ENCODE measurements at regions not wholly inside any gene's neighbourhood (a gene's known extent, or its start where the extent isn't known, plus 50 kb on each side); places are given as distances from the start of the nearest gene placed in this dataset.

DNA sequence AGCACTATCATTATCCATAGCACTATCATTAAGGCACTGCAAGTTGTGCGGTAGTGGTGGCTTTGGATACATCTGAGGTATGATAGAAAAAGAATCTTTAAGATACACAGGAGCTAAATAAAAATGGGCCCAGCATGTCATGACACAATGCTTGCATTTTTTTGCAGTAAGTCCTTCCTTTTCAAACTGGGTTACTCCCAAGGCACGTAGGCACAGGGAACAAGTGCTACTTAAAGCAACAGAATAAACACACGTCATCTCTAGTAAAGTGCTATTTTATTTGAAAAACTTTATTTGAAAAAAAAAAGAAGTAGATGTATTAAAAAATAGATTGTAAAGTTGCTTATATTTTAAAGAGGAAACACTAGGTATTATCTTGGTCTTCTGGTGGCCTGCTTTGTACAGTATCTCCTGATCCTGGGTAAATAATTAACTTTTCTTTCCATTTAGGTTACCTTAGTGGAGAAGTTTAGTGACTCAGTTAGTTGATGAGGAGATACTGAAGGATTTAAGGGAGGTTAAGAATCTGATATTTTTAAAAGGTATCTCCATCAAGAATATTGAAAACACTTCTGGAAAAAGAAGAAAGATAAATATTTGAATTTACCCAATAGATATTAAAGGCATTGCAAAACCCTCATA lies 129.6 kb downstream of the EDN1 start:
- Mint-ChIP-seq H3K4me1 (ENCODE audit: low read depth, unreplicated experiment) (peaks cover 15% of the 10 kb centered on the region), H3K36me3 (ENCODE audit: insufficient read depth, unreplicated experiment) (no peaks in the 10 kb centered on the region), H3K4me3 (ENCODE audit: low read depth, unreplicated experiment) (no peak overlapping the region), H3K27ac (ENCODE audit: unreplicated experiment) (no peak overlapping the region), H3K9me3 (ENCODE audit: low read depth, unreplicated experiment) (no peaks in the 10 kb centered on the region), H3K27me3 (ENCODE audit: unreplicated experiment) (no peaks in the 10 kb centered on the region)
- no peak for DNase-seq
- no TSS peak for BruUV-seq (replicated peaks)
- TF ChIP-seq, protein P1, sequence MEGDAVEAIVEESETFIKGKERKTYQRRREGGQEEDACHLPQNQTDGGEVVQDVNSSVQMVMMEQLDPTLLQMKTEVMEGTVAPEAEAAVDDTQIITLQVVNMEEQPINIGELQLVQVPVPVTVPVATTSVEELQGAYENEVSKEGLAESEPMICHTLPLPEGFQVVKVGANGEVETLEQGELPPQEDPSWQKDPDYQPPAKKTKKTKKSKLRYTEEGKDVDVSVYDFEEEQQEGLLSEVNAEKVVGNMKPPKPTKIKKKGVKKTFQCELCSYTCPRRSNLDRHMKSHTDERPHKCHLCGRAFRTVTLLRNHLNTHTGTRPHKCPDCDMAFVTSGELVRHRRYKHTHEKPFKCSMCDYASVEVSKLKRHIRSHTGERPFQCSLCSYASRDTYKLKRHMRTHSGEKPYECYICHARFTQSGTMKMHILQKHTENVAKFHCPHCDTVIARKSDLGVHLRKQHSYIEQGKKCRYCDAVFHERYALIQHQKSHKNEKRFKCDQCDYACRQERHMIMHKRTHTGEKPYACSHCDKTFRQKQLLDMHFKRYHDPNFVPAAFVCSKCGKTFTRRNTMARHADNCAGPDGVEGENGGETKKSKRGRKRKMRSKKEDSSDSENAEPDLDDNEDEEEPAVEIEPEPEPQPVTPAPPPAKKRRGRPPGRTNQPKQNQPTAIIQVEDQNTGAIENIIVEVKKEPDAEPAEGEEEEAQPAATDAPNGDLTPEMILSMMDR (IDR thresholded peaks at IDR 0.05; ENCODE audit: unreplicated experiment), result no peak
- intact Hi-C loops (cut with micrococcal nuclease; ENCODE audit: unreplicated experiment), result no loop called here
- CTCF ChIA-PET, result interaction anchor here (0.8 kb wide), 1 partner anchor 106 kb away, joined by 3 read pairs; no protein-coding TSS in a partner anchor

- intact Hi-C loops (cut with micrococcal nuclease; ENCODE audit: unreplicated experiment), result no loop called here
- Mint-ChIP-seq H3K36me3 (ENCODE audit: insufficient read depth, unreplicated experiment) (no peaks in the 10 kb centered on the region), H3K27me3 (ENCODE audit: unreplicated experiment) (no peaks in the 10 kb centered on the region), H3K9me3 (ENCODE audit: low read depth, unreplicated experiment) (no peaks in the 10 kb centered on the region), H3K4me3 (ENCODE audit: low read depth, unreplicated experiment) (no peak overlapping the region), H3K27ac (ENCODE audit: unreplicated experiment) (no peak overlapping the region), H3K4me1 (ENCODE audit: low read depth, unreplicated experiment) (peaks cover 15% of the 10 kb centered on the region)
- TF ChIP-seq, protein P1 (IDR thresholded peaks at IDR 0.05; ENCODE audit: unreplicated experiment), result no peak
- BruUV-seq (replicated peaks), result no TSS peak
- CTCF ChIA-PET, result interaction anchor here (0.8 kb wide), 1 partner anchor 107 kb away, joined by 3 read pairs; no protein-coding TSS in a partner anchor
- no peak for DNase-seq
These were observed 130.5 kb downstream of the EDN1 start for GRCh38 chr6:12420626-12421025.

DNA sequence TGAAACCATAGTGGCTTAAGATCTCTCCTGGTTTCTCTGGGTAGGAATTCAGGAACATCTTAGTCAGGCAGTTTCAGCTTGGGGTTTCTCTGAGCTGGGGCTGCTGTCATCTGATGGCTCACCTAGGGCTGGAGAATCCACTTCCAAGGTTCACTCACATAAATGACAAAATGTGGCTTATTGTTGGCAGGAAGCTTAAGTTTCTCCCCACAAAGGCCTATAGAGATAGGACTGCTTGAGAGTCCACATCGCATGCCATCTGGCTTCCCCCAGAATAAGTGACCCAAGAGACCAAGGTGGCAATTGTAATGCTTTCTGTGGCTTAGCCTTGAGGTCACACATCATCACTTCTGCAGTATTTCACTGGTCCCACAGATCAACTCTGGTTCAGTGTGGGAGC lies 131.4 kb downstream of the EDN1 start:
- H3K27ac Mint-ChIP-seq (ENCODE audit: unreplicated experiment), result no peak overlapping the region
- TF ChIP-seq, protein P1 (IDR thresholded peaks at IDR 0.05; ENCODE audit: unreplicated experiment), result no peak
- no peaks in the 10 kb centered on the region for H3K36me3 Mint-ChIP-seq (ENCODE audit: insufficient read depth, unreplicated experiment)
- CTCF ChIA-PET, result no interaction called here
- no peaks in the 10 kb centered on the region for H3K9me3 Mint-ChIP-seq (ENCODE audit: low read depth, unreplicated experiment)
- DNase-seq, result no peak
- peaks cover 15% of the 10 kb centered on the region for H3K4me1 Mint-ChIP-seq (ENCODE audit: low read depth, unreplicated experiment)
- intact Hi-C loops (cut with micrococcal nuclease; ENCODE audit: unreplicated experiment), result no loop called here
- H3K27me3 Mint-ChIP-seq (ENCODE audit: unreplicated experiment), result no peaks in the 10 kb centered on the region
- BruUV-seq (replicated peaks), result no TSS peak
- no peak overlapping the region for H3K4me3 Mint-ChIP-seq (ENCODE audit: low read depth, unreplicated experiment)

GRCh38 chr6:12422848-12423247 lies 132.7 kb downstream of the EDN1 start:
- CTCF ChIA-PET, result no interaction called here

More at GRCh38 chr6:12422848-12423247, 132.7 kb downstream of the EDN1 start:
- no TSS peak for BruUV-seq (replicated peaks)
- TF ChIP-seq, protein P1 (IDR thresholded peaks at IDR 0.05; ENCODE audit: unreplicated experiment), result no peak
- no peaks in the 10 kb centered on the region for H3K27me3 Mint-ChIP-seq (ENCODE audit: unreplicated experiment)
- H3K27ac Mint-ChIP-seq (ENCODE audit: unreplicated experiment), result no peak overlapping the region
- peaks cover 15% of the 10 kb centered on the region for H3K4me1 Mint-ChIP-seq (ENCODE audit: low read depth, unreplicated experiment)
- H3K36me3 Mint-ChIP-seq (ENCODE audit: insufficient read depth, unreplicated experiment), result no peaks in the 10 kb centered on the region
- DNase-seq, result no peak
- H3K9me3 Mint-ChIP-seq (ENCODE audit: low read depth, unreplicated experiment), result no peaks in the 10 kb centered on the region
- intact Hi-C loops (cut with micrococcal nuclease; ENCODE audit: unreplicated experiment), result no loop called here
- no peak overlapping the region for H3K4me3 Mint-ChIP-seq (ENCODE audit: low read depth, unreplicated experiment)

Measured in Calu3 (cell line).